Stimulated activated naive B cell treated with anti-CD40 and anti-IgM and Interleukin-4, amounts not matched to agents 10 μg/mL and 1 μg/mL and 100 μg/mL, for 72 hours (primary cell): ENCODE measurements at regions not wholly inside any gene's neighbourhood (a gene's known extent, or its start where the extent isn't known, plus 50 kb on each side); places are given as distances from the start of the nearest gene placed in this dataset.
"Not testable (repeated sequence)": the region's sequence is repeated elsewhere in the genome, so short reads cannot be mapped to it uniquely, and the experiment has no call there.

Experiments used
- ATAC-seq, 2 donors: fragments of 150-1000 bp; cut with Tn5 transposase; replicated peaks; 2 replicates each; pipeline ENCODE4 v1.10.0; 2021; ENCODE audit warnings: moderate library complexity in 1 of 2
- DNase-seq: peaks from one replicate; pipeline ENCODE4 v3.0.0; 2021
- H3K27ac Mint-ChIP-seq: one replicate; pipeline ENCODE4 v1.8.0; 2022; ENCODE audit warnings: mild to moderate bottlenecking, mixed read lengths
- H3K27me3 Mint-ChIP-seq, 2 donors: one replicate each; pipeline ENCODE4 v1.8.0; 2022; ENCODE audit warnings: mixed read lengths in 2 of 2
- H3K36me3 Mint-ChIP-seq, 2 donors: one replicate each; pipeline ENCODE4 v1.8.0; 2022; ENCODE audit warnings: mixed read lengths in 2 of 2, mild to moderate bottlenecking in 1 of 2
- H3K4me1 Mint-ChIP-seq, 2 donors: one replicate each; pipeline ENCODE4 v1.8.0; 2022; ENCODE audit warnings: mixed read lengths in 2 of 2, mild to moderate bottlenecking in 1 of 2
- H3K4me3 Mint-ChIP-seq, 2 donors: one replicate each; pipeline ENCODE4 v1.8.0; 2022; ENCODE audit warnings: mild to moderate bottlenecking in 2 of 2, mixed read lengths in 2 of 2, moderate library complexity in 1 of 2
- H3K9me3 Mint-ChIP-seq, 2 donors: one replicate each; pipeline ENCODE4 v1.8.0; 2022; ENCODE audit warnings: mixed read lengths in 2 of 2, mild to moderate bottlenecking in 1 of 2

- Mint-ChIP-seq H3K27me3 (no peaks in the 10 kb centered on the region), H3K4me1 (no peaks in the 10 kb centered on the region), H3K4me3 (no peak overlapping the region), H3K36me3 (no peaks in the 10 kb centered on the region), H3K27ac (no peak overlapping the region), H3K9me3 (no peaks in the 10 kb centered on the region)
- DNase-seq = no peak
- ATAC-seq = no peak
Measured at GRCh38 chr12:78550831-78551230, 313.7 kb upstream of the SYT1 start.

DNA sequence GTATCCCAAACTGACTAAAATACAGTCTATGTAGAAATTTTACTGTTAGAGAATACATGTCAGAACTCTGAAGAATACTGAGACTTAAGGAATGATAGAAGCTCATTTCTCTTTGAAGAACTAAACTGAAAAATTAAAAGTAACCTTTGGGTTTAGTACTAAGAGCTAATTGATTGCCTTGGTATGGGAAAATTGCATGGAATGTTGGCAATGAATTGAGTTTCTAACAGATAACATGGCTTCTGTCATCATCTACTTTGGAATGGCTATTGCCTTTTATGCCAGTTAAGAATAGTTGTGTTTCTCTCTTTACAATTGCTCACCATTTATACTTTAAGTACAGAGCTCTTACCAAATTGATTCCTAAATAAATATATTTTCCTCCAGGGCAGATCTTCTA lies 308.8 kb upstream of the SYT1 start:
- no peak overlapping the region for H3K27ac Mint-ChIP-seq
- H3K4me1 Mint-ChIP-seq = no peaks in the 10 kb centered on the region
- DNase-seq (no peak), ATAC-seq (no peak)
- H3K9me3 Mint-ChIP-seq = no peaks in the 10 kb centered on the region
- H3K27me3 Mint-ChIP-seq = no peaks in the 10 kb centered on the region
- H3K36me3 Mint-ChIP-seq = no peaks in the 10 kb centered on the region
- no peak overlapping the region for H3K4me3 Mint-ChIP-seq

GRCh38 chr12:78556651-78557050 lies 307.9 kb upstream of the SYT1 start:
- H3K36me3 Mint-ChIP-seq = no peaks in the 10 kb centered on the region
- H3K9me3 Mint-ChIP-seq = no peaks in the 10 kb centered on the region
- no peak overlapping the region for H3K27ac Mint-ChIP-seq
- H3K4me3 Mint-ChIP-seq = no peak overlapping the region
- DNase-seq (no peak), ATAC-seq (no peak)
- H3K4me1 Mint-ChIP-seq = no peaks in the 10 kb centered on the region
- no peaks in the 10 kb centered on the region for H3K27me3 Mint-ChIP-seq

GRCh38 chr12:78559416-78559815 lies 305.2 kb upstream of the SYT1 start:
- Mint-ChIP-seq H3K4me1 (no peaks in the 10 kb centered on the region), H3K4me3 (no peak overlapping the region), H3K27ac (no peak overlapping the region), H3K9me3 (no peaks in the 10 kb centered on the region), H3K27me3 (no peaks in the 10 kb centered on the region), H3K36me3 (no peaks in the 10 kb centered on the region)
- ATAC-seq (no peak), DNase-seq (no peak)

DNA sequence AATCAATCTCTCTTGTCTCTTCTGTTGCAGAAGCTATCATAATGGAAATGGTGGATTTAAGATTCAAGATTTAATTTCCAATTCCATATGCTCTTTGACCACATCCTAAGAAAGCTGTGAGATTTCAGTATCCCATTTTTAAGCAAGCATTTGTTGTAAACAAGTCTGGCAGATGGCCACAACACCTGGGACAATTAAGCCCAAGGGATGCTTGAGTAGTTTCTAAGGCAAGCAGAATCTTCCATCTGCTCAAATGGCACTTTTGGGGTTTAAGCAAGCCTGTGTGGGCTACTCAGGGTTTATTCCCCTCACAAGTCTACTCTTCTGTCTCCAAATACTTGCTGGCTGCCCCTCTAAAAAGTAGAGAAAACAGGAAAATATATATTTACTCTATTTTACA lies 304.7 kb upstream of the SYT1 start:
- H3K36me3 Mint-ChIP-seq = no peaks in the 10 kb centered on the region
- DNase-seq = no peak
- H3K27ac Mint-ChIP-seq = no peak overlapping the region

DNA sequence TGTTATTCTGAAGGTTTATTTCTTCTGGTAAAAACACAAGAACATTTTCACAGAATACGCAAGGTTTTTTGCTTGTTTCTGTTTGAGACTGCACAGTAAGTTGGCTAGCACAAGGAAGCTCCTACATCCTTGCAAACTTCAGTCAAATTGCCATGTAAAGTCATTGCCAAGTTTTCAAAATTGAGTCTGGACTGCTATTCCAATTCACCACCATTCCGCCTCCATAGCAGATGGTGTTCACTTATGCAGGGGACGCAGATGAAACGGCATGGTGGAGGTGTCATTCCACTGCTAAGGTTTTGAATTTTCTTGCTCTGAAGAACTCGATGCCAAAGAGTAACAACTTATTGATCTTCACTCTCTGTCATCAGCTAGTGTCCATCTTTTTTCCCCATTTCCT lies 303.9 kb upstream of the SYT1 start:
- DNase-seq (no peak), ATAC-seq (no peak)
- no peaks in the 10 kb centered on the region for H3K36me3 Mint-ChIP-seq
- H3K27me3 Mint-ChIP-seq = no peaks in the 10 kb centered on the region
- H3K9me3 Mint-ChIP-seq = no peaks in the 10 kb centered on the region
- no peaks in the 10 kb centered on the region for H3K4me1 Mint-ChIP-seq
- H3K27ac Mint-ChIP-seq = no peak overlapping the region
- H3K4me3 Mint-ChIP-seq = no peak overlapping the region

More for the DNA sequence above, 304.7 kb upstream of the SYT1 start:
- H3K27me3 Mint-ChIP-seq = no peaks in the 10 kb centered on the region
- no peaks in the 10 kb centered on the region for H3K4me1 Mint-ChIP-seq
- no peak overlapping the region for H3K4me3 Mint-ChIP-seq
- H3K9me3 Mint-ChIP-seq = no peaks in the 10 kb centered on the region
- ATAC-seq = no peak

DNA sequence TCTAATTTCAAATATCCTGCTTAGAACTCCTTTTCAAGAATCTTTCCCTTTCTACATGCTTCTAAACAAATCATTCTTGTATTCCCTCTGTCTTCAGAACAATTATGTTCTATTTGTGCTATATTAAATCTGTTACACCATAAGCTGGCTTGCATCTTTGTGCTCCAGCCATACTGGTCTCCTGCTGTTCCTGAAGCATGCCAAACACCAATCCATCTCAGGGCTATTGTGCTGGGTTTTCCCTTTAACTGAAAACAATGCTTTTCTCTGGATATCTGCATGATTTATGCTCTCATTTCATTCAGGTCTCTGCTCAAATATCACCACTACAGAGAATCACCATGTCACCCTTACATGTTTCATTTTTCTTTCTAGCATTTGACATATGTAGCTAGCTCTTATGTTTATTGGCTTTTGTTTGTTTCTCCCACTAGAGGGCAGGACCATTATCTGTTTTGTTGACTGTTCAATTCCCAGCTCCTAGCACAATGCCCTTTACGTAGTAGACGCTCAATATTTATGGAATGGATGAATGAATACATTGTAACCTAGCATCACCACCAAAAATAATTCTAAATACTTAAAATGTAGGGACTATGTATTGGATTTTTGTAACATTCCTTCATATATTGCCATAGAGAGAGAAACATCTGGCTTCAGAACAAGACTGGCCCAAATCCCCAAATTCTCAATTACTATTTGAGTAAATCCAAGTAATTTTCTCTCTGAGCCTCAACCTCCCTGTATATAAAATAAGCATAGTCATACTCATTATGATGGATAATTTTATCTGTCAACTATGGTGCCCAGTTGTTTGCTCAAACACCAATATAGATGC lies 302.0 kb upstream of the SYT1 start:
- Mint-ChIP-seq H3K36me3 (no peaks in the 10 kb centered on the region), H3K4me3 (no peak overlapping the region), H3K27ac (no peak overlapping the region), H3K9me3 (no peaks in the 10 kb centered on the region), H3K27me3 (no peaks in the 10 kb centered on the region), H3K4me1 (no peaks in the 10 kb centered on the region)
- peak in 1 of 2 donors; percentile 31 for ATAC-seq
- DNase-seq = no peak

GRCh38 chr12:78563826-78564225 lies 300.7 kb upstream of the SYT1 start:
- Mint-ChIP-seq H3K27ac (no peak overlapping the region), H3K36me3 (no peaks in the 10 kb centered on the region), H3K4me1 (no peaks in the 10 kb centered on the region), H3K4me3 (no peak overlapping the region), H3K9me3 (no peaks in the 10 kb centered on the region), H3K27me3 (no peaks in the 10 kb centered on the region)
- no peak for DNase-seq
- no peak for ATAC-seq

DNA sequence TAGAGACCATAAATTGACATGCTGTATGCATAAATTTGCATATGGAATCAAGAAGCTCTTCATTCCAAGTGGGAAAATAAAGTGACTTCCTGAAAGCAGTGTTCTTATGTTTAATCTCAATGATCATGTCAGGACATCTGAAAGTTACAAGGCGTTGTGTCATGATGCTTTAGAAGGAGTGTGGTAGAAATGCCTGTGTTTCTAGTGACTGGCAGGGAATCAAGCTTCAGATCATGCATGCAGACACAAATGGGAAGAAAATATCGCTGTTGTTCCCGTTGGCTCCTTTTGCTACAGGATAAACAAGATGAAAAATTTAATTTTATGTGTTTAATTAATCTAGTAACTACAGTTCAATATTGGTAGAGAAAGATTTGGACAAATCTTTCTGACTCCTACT lies 298.1 kb upstream of the SYT1 start:
- ATAC-seq = no peak

GRCh38 chr12:78568321-78569020 lies 296.1 kb upstream of the SYT1 start:
- no peak overlapping the region for H3K27ac Mint-ChIP-seq
- H3K9me3 Mint-ChIP-seq = no peaks in the 10 kb centered on the region
- ATAC-seq = no peak
- no peak overlapping the region for H3K4me3 Mint-ChIP-seq
- no peaks in the 10 kb centered on the region for H3K4me1 Mint-ChIP-seq
- no peaks in the 10 kb centered on the region for H3K27me3 Mint-ChIP-seq
- DNase-seq = no peak
- H3K36me3 Mint-ChIP-seq = no peaks in the 10 kb centered on the region

More for the DNA sequence above, 298.1 kb upstream of the SYT1 start:
- H3K36me3 Mint-ChIP-seq = no peaks in the 10 kb centered on the region
- no peak overlapping the region for H3K27ac Mint-ChIP-seq
- no peaks in the 10 kb centered on the region for H3K4me1 Mint-ChIP-seq
- H3K9me3 Mint-ChIP-seq = no peaks in the 10 kb centered on the region
- no peaks in the 10 kb centered on the region for H3K27me3 Mint-ChIP-seq
- no peak overlapping the region for H3K4me3 Mint-ChIP-seq
- no peak for DNase-seq

DNA sequence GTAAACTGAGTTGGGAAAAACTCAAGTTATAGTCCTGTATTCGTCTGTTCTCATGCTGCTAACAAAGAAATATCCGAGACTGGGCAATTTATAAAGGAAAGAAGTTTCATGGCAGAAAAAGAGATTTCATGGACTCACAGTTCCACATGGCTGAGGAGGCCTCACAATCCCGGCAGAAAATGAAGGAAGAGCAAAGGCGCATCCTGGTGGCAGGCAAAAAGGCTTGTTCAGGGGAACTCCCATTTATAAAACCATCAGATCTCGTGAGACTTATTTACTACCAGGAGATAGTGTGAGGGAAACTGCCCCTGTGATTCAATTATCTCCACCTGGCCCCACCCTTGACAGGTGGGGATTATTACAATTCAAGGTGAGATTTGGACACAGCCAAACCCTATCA lies 292.6 kb upstream of the SYT1 start:
- H3K4me1 Mint-ChIP-seq = no peaks in the 10 kb centered on the region
- H3K27me3 Mint-ChIP-seq = no peaks in the 10 kb centered on the region
- H3K36me3 Mint-ChIP-seq = no peaks in the 10 kb centered on the region
- H3K9me3 Mint-ChIP-seq = no peaks in the 10 kb centered on the region
- ATAC-seq (no peak), DNase-seq (no peak)
- no peak overlapping the region for H3K27ac Mint-ChIP-seq
- no peak overlapping the region for H3K4me3 Mint-ChIP-seq

DNA sequence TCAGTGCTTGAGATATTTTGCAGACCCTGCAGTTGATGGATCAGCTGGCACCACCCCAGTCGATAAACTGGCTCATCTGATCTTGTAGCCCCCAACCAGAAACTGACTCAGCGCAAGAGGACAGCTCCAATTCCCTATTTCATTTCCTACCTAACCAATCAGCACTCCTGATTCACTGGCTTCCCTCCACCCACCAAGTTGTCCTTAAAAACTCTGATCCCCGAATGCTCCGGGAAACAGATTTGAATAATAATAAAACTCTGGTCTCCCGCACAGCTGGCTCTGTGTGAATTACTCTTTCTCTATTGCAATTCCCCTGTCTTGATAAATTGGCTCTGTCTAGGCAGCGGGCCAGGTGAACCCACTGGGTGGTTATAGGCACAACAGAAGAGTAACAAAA lies 289.4 kb upstream of the SYT1 start:
- H3K27ac Mint-ChIP-seq, H3K9me3 Mint-ChIP-seq, H3K4me3 Mint-ChIP-seq, DNase-seq, H3K36me3 Mint-ChIP-seq, H3K4me1 Mint-ChIP-seq, H3K27me3 Mint-ChIP-seq, ATAC-seq: not testable (repeated sequence)

- ATAC-seq = no peak
- Mint-ChIP-seq H3K9me3 (peaks cover 6 to 10% of the 10 kb centered on the region in 2 donors), H3K27ac (no peak overlapping the region), H3K4me1 (no peaks in the 10 kb centered on the region), H3K27me3 (no peaks in the 10 kb centered on the region), H3K36me3 (no peaks in the 10 kb centered on the region), H3K4me3 (no peak overlapping the region)
- no peak for DNase-seq
Measured at GRCh38 chr12:78579846-78580245, 284.7 kb upstream of the SYT1 start.

DNA sequence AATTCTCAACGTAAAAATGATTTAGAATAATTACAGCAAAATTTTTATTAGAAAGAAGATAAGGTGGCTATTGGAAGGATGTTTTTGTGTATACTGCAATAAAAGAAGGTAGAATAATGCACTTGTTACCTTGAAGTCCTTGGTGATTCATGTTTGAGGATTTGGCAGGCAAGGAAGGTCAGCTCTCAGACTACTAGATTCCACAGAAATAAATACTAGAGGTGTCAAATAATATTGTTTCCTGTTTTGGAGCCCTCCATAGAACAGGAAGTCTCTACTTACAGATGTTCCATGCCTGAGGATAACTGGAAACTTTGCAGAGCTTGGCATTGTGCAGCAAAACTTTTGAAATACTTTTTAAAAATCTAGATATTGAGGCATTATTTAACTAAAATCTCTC lies 284.3 kb upstream of the SYT1 start:
- no peak for ATAC-seq
- no peak overlapping the region for H3K4me3 Mint-ChIP-seq
- DNase-seq = no peak
- H3K9me3 Mint-ChIP-seq = peaks cover 7 to 12% of the 10 kb centered on the region in 2 donors
- H3K27ac Mint-ChIP-seq = no peak overlapping the region
- H3K4me1 Mint-ChIP-seq = no peaks in the 10 kb centered on the region
- no peaks in the 10 kb centered on the region for H3K36me3 Mint-ChIP-seq
- H3K27me3 Mint-ChIP-seq = no peaks in the 10 kb centered on the region

DNA sequence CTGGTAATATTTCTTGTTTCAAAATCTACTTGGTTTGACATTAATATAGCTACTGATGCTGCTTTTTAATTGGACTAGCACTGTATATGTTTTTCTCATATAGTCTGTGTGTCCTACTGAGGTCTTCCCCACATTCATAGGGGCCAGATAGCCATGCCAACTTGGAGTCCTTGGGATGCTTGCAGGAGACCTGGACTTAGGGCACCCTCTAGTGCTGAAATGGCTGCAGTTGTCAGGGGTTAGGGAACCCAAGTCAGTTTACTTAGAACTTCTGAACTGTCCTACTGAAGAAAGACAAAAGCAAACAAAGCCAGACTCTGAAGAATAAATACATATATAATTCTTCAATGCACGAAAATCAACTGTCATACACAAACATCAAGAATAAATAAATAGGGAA lies 279.9 kb upstream of the SYT1 start:
- Mint-ChIP-seq H3K27me3 (no peaks in the 10 kb centered on the region), H3K36me3 (no peaks in the 10 kb centered on the region), H3K4me3 (no peak overlapping the region), H3K9me3 (peaks cover 18 to 21% of the 10 kb centered on the region in 2 donors), H3K4me1 (no peaks in the 10 kb centered on the region), H3K27ac (no peak overlapping the region)
- no peak for DNase-seq
- no peak for ATAC-seq
